Liver (tissue), 3 donors: ENCODE measurements at regions not wholly inside any gene's neighbourhood (a gene's known extent, or its start where the extent isn't known, plus 50 kb on each side); places are given as distances from the start of the nearest gene placed in this dataset.

Source experiments
- CTCF ChIP-seq: fragments of 150-350 bp; IDR thresholded peaks from 2 replicates; pipeline ENCODE4 v1.5.1; 2017; ENCODE audit warnings: improper control_type of control experiment, low read depth, low read length; ENCODE audit not compliant: missing input control
- RXRA ChIP-seq, 2 donors: IDR thresholded peaks; 2 replicates each; pipeline ENCODE4 v1.6.1; 2017 to 2018; ENCODE audit warnings: antibody characterized with exemption in 2 of 2, mild to moderate bottlenecking in 1 of 2
- donor health status: healthy.
- donor health status: healthy.

- no peak for TF ChIP-seq RXRA (IDR thresholded peaks at IDR 0.05)
- TF ChIP-seq CTCF, result no peak
These were observed 484.0 kb downstream of the TSN start for GRCh38 chr2:122239440-122239839.
